ENCODE measurements at regions not wholly inside any gene's neighbourhood (a gene's known extent, or its start where the extent isn't known, plus 50 kb on each side); places are given as distances from the start of the nearest gene placed in this dataset.

GRCh38 chr4:155497306-155497705 is 120.5 kb upstream of the MAP9 start:
- Mint-ChIP-seq H3K4me3 (no peak overlapping the region), H3K27me3 (peaks cover 3% of the 10 kb centered on the region), H3K9me3 (peaks cover 2% of the 10 kb centered on the region), H3K4me1 (no peaks in the 10 kb centered on the region), H3K27ac (no peak overlapping the region), H3K36me3 (no peaks in the 10 kb centered on the region)
- no peak for DNase-seq (ENCODE audit: low spot score in 2 of 2)
- ATAC-seq (ENCODE audit: low read depth) = no peak

- Mint-ChIP-seq H3K36me3 (no peaks in the 10 kb centered on the region), H3K9me3 (peaks cover 2% of the 10 kb centered on the region), H3K4me3 (no peak overlapping the region), H3K27me3 (peaks cover 3% of the 10 kb centered on the region), H3K4me1 (no peaks in the 10 kb centered on the region), H3K27ac (no peak overlapping the region)
- DNase-seq (ENCODE audit: low spot score in 2 of 2) (no peak), ATAC-seq (ENCODE audit: low read depth) (no peak)
Measured at GRCh38 chr4:155496294-155496626, 119.5 kb upstream of the MAP9 start.

DNA sequence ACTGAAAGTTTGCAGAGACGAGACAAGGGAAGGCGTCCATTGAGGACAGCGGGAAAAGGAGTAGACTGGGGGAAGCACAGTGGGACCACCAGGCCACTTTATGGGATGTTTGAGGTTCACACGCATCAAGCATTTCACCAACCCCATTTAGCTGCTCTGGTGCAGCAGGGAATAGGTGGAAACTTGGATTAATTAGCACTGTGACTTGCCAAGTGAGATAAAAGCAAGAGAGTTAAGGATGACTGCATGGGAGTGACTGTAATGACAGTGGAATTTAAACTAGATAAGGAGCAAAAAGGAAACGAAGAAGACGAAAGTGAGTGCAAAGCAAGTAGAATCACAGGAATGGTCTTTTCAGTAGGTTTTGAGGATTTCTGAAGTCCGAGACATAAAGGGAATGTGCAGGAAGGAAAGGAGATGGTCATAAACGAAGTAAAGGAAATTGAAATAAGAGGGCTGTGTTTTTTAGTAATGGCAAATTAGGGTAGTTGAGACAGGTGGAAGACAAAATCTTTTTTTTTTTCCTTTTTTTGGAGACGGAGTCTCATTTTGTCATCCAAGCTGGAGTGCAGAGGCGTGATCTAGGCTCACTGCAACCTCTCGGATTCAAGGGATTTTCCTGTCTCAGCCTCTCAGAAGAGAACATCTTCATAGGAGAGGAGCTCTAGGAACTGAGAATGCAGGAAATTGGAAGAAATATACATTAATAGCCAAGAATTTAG is 119.0 kb upstream of the MAP9 start:
- H3K27me3 Mint-ChIP-seq = peaks cover 3% of the 10 kb centered on the region
- DNase-seq (ENCODE audit: low spot score in 2 of 2) (no peak), ATAC-seq (ENCODE audit: low read depth) (no peak)
- H3K36me3 Mint-ChIP-seq = no peaks in the 10 kb centered on the region
- no peak overlapping the region for H3K27ac Mint-ChIP-seq
- H3K4me1 Mint-ChIP-seq = no peaks in the 10 kb centered on the region
- H3K4me3 Mint-ChIP-seq = no peak overlapping the region
- H3K9me3 Mint-ChIP-seq = peaks cover 2% of the 10 kb centered on the region

GRCh38 chr4:155494037-155494718 is 117.4 kb upstream of the MAP9 start:
- no peaks in the 10 kb centered on the region for H3K36me3 Mint-ChIP-seq
- ATAC-seq (ENCODE audit: low read depth) = no peak
- no peak for DNase-seq (ENCODE audit: low spot score in 2 of 2)
- H3K9me3 Mint-ChIP-seq = peaks cover 2% of the 10 kb centered on the region
- no peak overlapping the region for H3K4me3 Mint-ChIP-seq
- no peak overlapping the region for H3K27ac Mint-ChIP-seq
- H3K27me3 Mint-ChIP-seq = peaks cover 3% of the 10 kb centered on the region
- H3K4me1 Mint-ChIP-seq = no peaks in the 10 kb centered on the region

- peaks cover 5% of the 10 kb centered on the region for H3K27me3 Mint-ChIP-seq
- no peak overlapping the region for H3K27ac Mint-ChIP-seq
- no peak for DNase-seq (ENCODE audit: low spot score in 2 of 2)
- no peaks in the 10 kb centered on the region for H3K36me3 Mint-ChIP-seq
- peaks cover 2% of the 10 kb centered on the region for H3K9me3 Mint-ChIP-seq
- H3K4me1 Mint-ChIP-seq = no peaks in the 10 kb centered on the region
- ATAC-seq (ENCODE audit: low read depth) = no peak
- H3K4me3 Mint-ChIP-seq = no peak overlapping the region
Measured at GRCh38 chr4:155491336-155492120, 114.8 kb upstream of the MAP9 start.

GRCh38 chr4:155489271-155489670 is 112.5 kb upstream of the MAP9 start:
- Mint-ChIP-seq H3K27ac (no peak overlapping the region), H3K4me1 (no peaks in the 10 kb centered on the region), H3K36me3 (no peaks in the 10 kb centered on the region), H3K4me3 (no peak overlapping the region), H3K9me3 (no peaks in the 10 kb centered on the region), H3K27me3 (peaks cover 2% of the 10 kb centered on the region)
- ATAC-seq (ENCODE audit: low read depth) = no peak
- no peak for DNase-seq (ENCODE audit: low spot score in 2 of 2)

DNA sequence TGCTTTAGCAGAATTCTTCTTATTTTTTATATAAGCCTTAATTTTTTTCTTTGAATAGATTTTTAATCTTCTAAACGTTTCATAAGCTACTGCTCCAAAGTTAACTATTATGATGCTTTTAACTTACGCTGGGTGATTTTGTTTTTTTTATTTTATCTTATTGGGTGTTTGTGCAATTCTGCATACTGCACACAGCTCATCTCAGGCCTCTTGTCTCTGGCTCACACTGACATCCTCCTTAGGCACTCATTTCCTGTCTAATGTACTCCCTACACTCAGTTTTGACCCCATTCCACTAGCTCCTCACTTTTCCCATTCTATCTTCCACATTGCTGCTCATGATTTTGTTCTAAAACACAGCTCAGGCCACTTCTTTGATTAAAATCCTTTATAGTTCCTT is 111.9 kb upstream of the MAP9 start:
- no peaks in the 10 kb centered on the region for H3K36me3 Mint-ChIP-seq
- DNase-seq (ENCODE audit: low spot score in 2 of 2) = no peak
- H3K4me1 Mint-ChIP-seq = no peaks in the 10 kb centered on the region
- no peaks in the 10 kb centered on the region for H3K9me3 Mint-ChIP-seq
- peaks cover 2% of the 10 kb centered on the region for H3K27me3 Mint-ChIP-seq
- H3K4me3 Mint-ChIP-seq = no peak overlapping the region
- no peak for ATAC-seq (ENCODE audit: low read depth)
- no peak overlapping the region for H3K27ac Mint-ChIP-seq

GRCh38 chr4:155487210-155487609 is 110.4 kb upstream of the MAP9 start:
- H3K27ac Mint-ChIP-seq = no peak overlapping the region
- H3K27me3 Mint-ChIP-seq = peaks cover 2% of the 10 kb centered on the region
- no peaks in the 10 kb centered on the region for H3K4me1 Mint-ChIP-seq
- ATAC-seq (ENCODE audit: low read depth) = no peak
- H3K36me3 Mint-ChIP-seq = no peaks in the 10 kb centered on the region
- no peak for DNase-seq (ENCODE audit: low spot score in 2 of 2)
- H3K9me3 Mint-ChIP-seq = no peaks in the 10 kb centered on the region
- no peak overlapping the region for H3K4me3 Mint-ChIP-seq

DNA sequence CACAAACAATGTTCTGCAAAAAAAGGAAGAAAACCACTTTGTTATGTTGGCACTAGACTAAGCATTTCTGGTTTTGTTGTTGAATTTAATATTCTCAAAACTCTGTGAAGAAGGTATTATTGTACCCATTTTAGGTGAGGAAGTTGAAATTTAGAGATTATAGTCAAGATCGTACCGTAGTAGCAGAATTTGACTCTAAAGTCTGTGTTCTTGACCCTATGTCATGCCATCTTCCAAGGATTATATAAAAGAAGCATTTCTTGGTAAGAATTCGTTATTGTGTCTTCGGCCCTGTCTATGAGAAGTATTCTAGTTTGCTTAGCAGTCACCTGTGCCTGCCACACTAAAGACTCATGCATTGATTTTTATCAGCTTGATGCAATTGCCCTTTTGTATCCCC is 104.4 kb upstream of the MAP9 start:
- Mint-ChIP-seq H3K36me3 (no peaks in the 10 kb centered on the region), H3K27ac (no peak overlapping the region), H3K9me3 (no peaks in the 10 kb centered on the region), H3K4me3 (no peak overlapping the region), H3K27me3 (no peaks in the 10 kb centered on the region), H3K4me1 (no peaks in the 10 kb centered on the region)
- DNase-seq (ENCODE audit: low spot score in 2 of 2) (no peak), ATAC-seq (ENCODE audit: low read depth) (no peak)

GRCh38 chr4:155479835-155480234 is 103.1 kb upstream of the MAP9 start:
- ATAC-seq (ENCODE audit: low read depth) = no peak
- no peaks in the 10 kb centered on the region for H3K4me1 Mint-ChIP-seq
- no peak overlapping the region for H3K27ac Mint-ChIP-seq
- H3K36me3 Mint-ChIP-seq = no peaks in the 10 kb centered on the region
- no peaks in the 10 kb centered on the region for H3K9me3 Mint-ChIP-seq
- no peak for DNase-seq (ENCODE audit: low spot score in 2 of 2)
- H3K27me3 Mint-ChIP-seq = no peaks in the 10 kb centered on the region
- no peak overlapping the region for H3K4me3 Mint-ChIP-seq

GRCh38 chr4:155478336-155478835 is 101.6 kb upstream of the MAP9 start:
- Mint-ChIP-seq H3K27ac (no peak overlapping the region), H3K27me3 (no peaks in the 10 kb centered on the region), H3K9me3 (no peaks in the 10 kb centered on the region), H3K4me1 (no peaks in the 10 kb centered on the region), H3K36me3 (no peaks in the 10 kb centered on the region), H3K4me3 (no peak overlapping the region)
- no peak for DNase-seq (ENCODE audit: low spot score in 2 of 2)
- no peak for ATAC-seq (ENCODE audit: low read depth)

DNA sequence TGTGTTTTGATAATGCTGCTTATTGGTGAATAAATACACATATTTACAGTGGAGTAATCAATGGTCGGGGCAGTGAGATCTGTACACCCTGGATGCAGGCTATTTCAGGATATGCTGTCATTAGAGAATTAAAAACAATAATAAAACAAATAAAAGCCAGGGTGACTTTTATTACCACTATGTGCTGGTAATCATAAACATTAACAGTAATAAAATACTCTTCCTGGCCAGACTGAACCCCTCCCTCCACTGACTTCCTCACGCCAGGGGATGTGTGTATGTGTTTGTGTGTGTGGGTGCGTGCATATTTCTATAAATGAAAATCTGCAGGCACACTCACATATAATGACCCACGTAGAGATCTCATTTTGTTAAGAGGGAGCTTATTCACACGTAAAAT is 98.0 kb upstream of the MAP9 start:
- H3K27me3 Mint-ChIP-seq = peaks cover 2% of the 10 kb centered on the region
- H3K4me3 Mint-ChIP-seq = no peak overlapping the region
- H3K4me1 Mint-ChIP-seq = no peaks in the 10 kb centered on the region
- H3K27ac Mint-ChIP-seq = no peak overlapping the region
- DNase-seq (ENCODE audit: low spot score in 2 of 2) = no peak
- ATAC-seq (ENCODE audit: low read depth) = no peak
- no peaks in the 10 kb centered on the region for H3K9me3 Mint-ChIP-seq
- no peaks in the 10 kb centered on the region for H3K36me3 Mint-ChIP-seq

- Mint-ChIP-seq H3K9me3 (no peaks in the 10 kb centered on the region), H3K4me3 (no peak overlapping the region), H3K27ac (no peak overlapping the region), H3K27me3 (peaks cover 2% of the 10 kb centered on the region), H3K36me3 (no peaks in the 10 kb centered on the region), H3K4me1 (no peaks in the 10 kb centered on the region)
- DNase-seq (ENCODE audit: low spot score in 2 of 2) (no peak), ATAC-seq (ENCODE audit: low read depth) (no peak)
Measured at GRCh38 chr4:155473420-155474095, 96.8 kb upstream of the MAP9 start.

DNA sequence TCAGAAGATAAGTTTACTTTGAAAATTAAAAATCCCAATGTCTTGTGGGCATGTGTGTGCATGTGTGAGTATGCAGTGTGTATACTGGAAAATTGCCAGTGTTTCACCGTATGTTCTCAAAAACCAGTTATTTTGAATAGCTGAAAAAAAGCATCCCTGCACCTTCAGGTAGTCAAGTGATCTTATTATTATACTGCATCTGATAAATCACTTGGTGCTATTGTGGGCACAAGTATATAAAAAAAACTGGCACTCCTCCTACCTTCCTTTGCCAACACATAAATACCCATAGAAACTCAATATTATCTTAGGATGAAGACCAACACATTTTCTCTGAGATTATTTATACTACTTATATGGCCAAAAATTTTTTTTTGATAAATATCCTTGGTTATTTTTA is 91.5 kb upstream of the MAP9 start:
- Mint-ChIP-seq H3K4me3 (no peak overlapping the region), H3K4me1 (no peaks in the 10 kb centered on the region), H3K27me3 (peaks cover 2% of the 10 kb centered on the region), H3K27ac (no peak overlapping the region), H3K9me3 (no peaks in the 10 kb centered on the region), H3K36me3 (no peaks in the 10 kb centered on the region)
- ATAC-seq (ENCODE audit: low read depth) (no peak), DNase-seq (ENCODE audit: low spot score in 2 of 2) (no peak)
